Left lobe of liver (tissue), 2 donors: ENCODE measurements at regions not wholly inside any gene's neighbourhood (a gene's known extent, or its start where the extent isn't known, plus 50 kb on each side); places are given as distances from the start of the nearest gene placed in this dataset.
"Not testable (repeated sequence)": the region's sequence is repeated elsewhere in the genome, so short reads cannot be mapped to it uniquely, and the experiment has no call there.

ENCODE experiments used
- ATAC-seq: fragments of 200-7000 bp; cut with Tn5 transposase; one replicate; pipeline ENCODE4 v1.9.1; 2020; ENCODE audit warnings: mild to moderate bottlenecking, moderate library complexity
- DNase-seq: peaks from one replicate; pipeline ENCODE4 v3.0.0-alpha.2; 2020; ENCODE audit warnings: low spot score
- donor health status: DM: no; HTN: no; CAD: no; lungs with moderate emphysema.
- donor health status: DM: no; HTN: yes; CAD: no.

DNA sequence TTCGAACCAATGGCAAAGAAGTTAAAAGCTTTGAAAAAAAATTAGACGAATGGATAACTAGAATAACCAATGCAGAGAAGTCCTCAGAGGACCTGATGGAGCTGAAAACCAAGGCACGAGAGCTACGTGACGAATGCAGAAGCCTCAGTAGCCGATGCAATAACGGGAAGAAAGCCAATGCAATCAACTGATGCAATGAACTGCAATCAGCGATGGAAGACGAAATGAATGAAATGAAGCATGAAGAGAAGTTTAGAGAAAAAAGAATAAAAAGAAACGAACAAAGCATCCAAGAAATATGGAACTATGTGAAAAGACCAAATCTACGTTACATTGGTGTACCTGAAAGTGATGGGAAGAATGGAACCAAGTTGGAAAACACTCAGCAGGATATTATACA, 52.6 kb upstream of the MRPS30 start:
- ATAC-seq: not testable (repeated sequence)

DNA sequence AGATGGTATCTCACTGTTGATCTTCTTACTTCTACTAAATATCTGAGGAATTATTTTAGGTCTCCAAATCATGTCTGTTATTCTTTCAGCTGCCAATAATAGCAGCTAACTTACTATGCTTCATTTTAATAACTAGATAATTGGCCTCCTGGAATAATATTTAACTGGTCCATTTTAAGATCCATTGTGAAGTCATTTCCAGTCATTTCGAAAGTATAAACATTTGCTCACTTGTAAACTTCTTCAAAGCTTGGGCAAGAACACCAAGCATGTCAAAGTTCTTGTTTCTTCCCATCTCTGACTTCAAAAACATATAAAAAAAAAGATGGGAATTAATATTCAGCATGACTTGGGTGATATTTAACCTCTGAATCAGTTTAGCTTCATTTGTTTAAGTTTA, 61.4 kb upstream of the MRPS30 start:
- DNase-seq: no peak
- no peak for ATAC-seq

More for the DNA sequence above, 52.6 kb upstream of the MRPS30 start:
- DNase-seq: not testable (repeated sequence)

DNA sequence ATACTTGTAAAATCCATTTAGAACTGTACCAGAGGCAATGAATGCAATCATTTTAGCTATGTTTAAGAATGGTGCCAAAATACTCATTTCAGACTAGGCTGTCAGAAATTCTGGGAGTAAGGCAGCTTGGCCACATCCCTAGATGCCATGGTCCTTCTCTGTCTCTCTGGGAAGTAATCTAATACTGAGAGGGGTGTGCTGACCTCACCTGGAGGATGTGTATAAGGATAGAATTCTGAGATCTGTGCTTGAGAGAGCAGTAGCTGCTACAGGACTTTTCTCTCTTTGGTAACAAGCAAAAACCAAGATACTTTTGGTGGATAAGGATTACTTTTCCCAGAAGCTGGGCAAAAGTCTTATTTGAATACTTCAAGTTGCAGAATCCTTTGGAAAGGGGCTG, 68.1 kb upstream of the MRPS30 start:
- ATAC-seq: no peak
- no peak for DNase-seq

DNA sequence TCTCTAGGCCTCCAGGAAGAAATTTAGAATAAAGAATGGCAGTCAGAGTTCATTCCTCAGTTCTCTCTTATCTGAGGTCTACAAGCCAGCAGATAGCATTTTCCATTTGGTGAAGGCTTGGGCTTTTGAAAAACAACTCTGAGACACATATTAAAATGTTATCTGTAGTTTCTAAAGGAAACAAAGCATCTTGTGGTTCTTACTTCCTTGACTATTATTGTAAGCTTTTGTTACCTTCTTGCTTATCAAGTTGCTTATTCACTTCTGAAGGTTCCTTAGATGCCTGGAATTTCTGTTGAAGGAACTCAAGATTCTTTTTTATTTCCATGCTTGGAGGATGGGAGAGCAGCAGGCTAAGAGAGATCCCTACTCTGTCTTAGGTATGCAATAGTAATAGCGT, 79.2 kb upstream of the MRPS30 start:
- DNase-seq: no peak
- no peak for ATAC-seq

DNA sequence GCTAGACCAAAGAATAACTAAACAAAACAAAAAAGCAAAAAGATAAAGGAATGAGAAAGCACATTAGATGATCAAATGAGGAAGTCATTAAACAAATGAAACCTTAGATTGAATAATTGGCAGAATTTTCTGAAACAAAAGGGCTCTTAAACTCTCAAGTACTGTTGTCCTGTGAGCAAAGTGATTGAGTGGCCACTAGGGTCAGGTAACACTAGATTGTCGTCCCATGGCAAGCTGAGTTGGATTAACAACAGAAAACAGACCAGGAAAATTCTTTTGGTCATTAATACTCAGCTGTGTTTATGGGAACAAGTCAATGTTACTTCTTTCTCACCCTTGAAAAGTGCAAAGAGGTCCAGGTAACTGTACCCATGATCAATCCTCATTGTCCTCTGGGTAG, 81.6 kb upstream of the MRPS30 start:
- DNase-seq: no peak
- ATAC-seq: no peak

DNA sequence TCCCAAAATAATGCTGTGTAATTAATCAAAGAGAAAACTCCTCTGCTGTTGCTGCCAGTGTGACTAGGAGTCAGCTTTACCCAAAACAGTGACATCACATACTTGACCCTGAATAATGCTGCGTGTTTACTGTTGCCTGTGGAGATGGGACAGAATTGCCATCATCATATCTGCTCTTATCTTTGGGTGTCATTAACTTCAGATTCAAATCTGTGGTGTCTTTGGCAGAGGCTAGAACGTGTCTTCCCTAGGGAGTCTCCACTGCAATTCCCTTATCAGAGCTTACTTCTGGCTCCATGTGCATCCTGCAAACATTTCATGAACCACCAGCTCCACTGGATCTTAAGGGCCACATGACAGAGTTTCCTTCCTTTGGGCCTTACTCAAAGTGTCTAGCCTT, 88.9 kb upstream of the MRPS30 start:
- no peak for ATAC-seq
- DNase-seq: no peak

DNA sequence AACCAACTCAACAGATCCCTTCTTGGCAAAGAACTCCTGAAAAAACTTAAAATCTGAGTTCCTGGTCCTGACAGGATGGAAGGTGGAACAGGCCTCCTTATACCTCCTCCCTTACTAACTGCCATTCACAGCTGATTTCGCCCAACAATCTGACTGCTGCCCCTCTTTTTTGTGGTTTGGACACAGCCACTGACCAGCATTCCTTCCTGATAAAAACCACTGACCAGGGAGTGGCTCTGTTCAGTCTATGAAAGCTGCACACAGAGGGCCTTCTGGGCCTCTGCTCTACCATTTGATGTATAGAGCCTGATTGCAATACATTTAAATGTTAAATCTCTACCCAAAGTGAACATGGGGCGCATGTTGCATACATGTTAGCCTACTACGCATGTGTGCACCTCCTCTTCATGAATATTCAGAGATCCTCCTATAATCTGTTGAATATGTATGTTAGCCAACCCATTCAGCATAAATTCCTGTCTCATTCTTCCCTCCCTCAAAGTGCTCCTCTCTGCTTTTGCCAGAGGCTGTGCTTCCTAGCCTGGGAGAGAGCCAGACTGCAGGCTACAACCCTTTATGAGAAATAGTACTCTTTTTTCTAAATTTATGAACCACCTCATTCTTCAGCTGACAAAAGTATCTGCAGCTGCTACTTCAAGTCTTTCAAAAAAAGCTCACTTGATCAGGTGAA, 93.7 kb upstream of the MRPS30 start:
- no peak for DNase-seq
- ATAC-seq: no peak

DNA sequence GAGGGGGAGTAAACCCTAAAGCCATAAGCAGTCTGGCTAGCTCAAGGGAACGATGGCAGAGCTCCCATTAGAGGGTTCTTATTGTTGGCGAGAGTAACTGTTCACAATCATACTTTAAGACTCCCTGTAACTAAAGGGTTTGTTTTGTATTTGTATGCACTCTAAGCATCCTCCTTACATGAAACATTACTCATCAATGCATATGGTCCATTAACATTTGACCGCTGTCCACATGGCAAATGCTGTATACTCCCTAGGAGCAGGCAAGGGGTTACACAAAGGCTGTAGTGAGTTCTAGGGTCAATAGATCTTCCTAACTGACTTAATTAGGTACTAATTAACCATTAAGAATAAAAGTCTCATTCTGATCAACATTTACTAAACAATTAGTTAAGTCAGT, 95.3 kb upstream of the MRPS30 start:
- DNase-seq (no peak), ATAC-seq (no peak)

DNA sequence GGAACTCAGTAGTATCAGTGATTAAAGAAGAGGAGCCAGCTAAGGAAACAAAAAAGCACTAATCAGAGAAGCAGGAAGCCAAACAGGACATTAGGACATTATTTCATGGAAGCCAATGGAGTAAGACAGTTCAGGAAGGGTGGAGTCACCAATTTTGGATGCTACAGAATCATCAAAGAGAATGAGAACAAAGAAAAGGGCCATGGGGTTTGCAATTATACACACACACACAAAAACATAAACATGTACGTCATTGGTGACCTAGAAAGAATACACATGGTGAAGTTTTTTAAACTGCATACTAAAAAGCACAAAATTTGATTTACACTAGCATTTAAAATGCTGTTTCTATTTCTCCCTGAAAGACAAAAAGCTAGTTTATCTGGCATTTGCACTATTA, 96.8 kb upstream of the MRPS30 start:
- ATAC-seq: no peak
- DNase-seq: no peak

DNA sequence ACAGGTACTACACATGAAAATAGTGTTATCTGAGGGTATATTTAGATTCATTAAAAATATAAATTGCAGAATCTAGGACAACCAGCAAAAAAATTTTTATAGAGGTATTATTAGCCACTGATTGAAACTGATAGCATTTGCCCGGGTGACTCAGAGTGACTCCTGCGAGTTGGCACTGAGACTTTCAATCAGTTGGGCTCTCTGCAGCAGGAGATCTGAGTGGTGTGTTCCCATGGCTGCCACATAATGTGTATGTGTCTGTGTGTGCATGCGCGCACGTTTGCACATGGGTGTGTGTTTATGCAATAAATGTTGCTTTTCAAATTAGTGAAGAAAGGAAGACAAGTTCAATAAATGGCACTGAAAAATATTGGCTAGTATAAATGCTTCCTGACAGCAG, 100.1 kb upstream of the MRPS30 start:
- ATAC-seq: no peak

DNA sequence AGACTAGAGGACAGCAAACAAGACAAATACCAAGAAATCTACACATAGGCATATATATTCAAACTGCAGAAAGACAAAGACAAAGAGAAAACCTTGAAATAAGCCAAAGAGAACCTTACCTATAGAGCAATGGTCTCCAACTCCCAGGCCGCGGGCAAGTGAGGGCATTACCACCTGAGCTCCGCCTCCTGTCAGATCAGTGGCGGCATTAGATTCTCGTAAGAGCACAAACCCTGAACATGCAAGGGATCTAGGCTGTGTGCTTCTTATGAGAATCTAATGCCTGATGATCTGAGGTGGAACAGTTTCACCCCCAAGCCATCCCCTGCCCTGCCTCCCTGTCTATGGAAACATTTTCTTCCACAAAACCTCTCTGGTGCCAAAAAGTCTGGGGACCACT, 101.0 kb upstream of the MRPS30 start:
- DNase-seq (no peak), ATAC-seq (no peak)

More for the DNA sequence above, 100.1 kb upstream of the MRPS30 start:
- DNase-seq: no peak

DNA sequence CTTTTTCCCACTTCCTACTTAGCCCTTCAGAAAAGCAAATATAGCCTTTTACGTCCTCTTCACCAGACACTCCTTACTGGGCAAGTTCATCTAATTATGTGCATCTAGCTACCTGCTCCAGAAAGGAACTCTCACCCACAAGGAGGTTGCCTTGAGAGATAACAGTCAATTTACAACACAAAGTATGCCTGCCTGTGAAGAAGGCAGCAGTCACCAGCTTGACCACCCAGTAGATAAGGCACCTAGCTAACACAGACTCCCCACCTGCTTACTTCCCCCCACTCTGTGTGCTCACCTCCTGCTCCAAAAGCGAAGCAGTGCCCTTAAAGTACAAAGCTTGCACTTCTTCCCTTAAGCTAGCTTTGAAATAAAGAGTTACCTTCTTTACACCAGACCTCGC, 111.7 kb upstream of the MRPS30 start:
- no peak for DNase-seq
- no peak for ATAC-seq

DNA sequence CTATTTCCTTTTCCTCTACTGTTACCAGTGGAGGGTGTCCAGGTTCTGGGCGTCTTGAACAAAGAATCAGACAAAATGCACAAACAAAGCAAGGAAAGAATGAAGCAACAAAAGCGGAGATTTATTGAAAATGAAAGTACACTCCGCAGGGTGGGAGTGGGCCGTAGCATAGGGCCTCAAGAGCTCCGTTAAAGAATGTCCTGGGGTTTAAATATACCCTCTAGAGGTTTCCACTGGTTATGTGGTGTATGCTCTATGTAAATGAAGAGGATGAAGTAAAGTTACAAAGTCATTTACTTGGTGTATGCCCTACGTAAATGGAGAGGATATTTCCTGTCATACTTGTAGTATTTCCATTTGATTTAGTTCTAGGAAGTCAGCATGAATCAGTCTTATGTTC, 113.5 kb upstream of the MRPS30 start:
- DNase-seq (no peak), ATAC-seq (no peak)

DNA sequence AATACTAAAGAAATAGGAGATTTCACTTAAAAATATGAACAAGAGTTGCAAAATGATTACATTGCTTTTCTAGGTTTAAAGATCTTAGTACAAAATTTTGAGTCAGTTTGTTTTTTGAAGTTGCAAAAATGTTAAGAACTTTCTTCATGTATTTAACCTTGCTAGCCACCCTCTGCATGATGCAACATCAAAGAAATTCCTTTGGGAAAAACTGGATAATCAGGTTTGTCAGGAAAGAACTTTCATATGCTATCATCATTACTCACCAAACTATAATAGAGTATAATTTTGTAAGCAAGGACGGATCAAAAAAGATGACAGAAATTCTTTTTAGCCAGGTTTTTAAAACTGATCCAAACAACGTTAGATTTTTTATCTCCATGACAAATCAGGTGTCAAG, 116.9 kb upstream of the MRPS30 start:
- ATAC-seq (no peak), DNase-seq (no peak)

DNA sequence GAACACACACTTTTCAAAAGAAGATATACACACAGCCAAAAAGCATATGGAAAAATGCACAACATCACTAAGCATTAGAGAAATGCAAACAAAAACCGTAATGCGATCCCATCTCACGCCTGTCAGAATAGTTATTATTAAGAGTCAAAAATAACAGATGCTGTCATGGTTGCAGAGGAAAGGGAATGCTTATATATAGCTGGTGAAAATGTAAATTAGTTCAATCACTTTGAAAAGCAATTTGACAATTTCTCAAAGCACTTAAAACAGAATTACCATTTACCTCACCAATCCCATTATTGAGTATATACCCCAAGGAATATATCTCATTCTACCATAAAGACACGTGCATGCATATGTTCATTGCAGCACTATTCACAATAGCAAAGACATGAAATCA, 126.8 kb upstream of the MRPS30 start:
- ATAC-seq (no peak), DNase-seq (no peak)

DNA sequence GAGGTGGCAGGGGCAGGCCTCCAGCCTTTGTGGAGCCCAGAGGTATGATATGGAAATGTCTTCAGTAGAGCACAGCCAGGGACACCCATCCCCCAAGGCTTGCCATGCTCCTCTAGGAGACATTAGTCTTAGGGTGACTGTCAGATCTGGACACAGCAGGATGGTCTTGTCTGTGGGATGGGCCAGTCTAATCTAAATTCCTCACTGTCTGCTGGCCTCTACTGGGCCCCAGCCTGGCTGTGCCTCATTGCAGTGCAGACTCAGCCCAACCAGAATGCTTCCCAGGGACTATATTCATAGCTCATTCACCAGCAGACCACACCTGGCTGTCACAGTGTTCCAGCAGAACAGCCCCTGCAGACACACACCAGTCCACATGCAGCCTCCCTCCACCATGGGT, 129.5 kb upstream of the MRPS30 start:
- DNase-seq: no peak
- ATAC-seq: no peak

DNA sequence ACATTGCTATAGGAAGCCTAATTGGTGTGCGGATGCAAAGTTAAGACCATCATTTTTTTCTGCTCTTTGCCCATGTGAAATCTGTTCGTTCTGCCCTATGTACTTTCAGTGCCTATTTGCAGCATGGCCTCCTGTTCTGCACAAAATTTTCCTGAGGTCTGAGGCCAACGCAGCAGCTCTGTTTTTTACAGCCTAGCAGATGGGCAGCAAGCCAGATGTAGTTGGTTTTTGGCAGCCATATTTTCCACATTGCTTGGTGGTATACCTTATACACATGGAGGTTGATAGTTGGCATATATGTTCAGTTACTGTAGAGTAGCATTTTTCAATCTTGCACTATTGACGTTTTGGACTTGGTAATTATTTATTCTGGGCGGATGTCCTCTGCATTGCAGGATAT, 133.5 kb upstream of the MRPS30 start:
- ATAC-seq (no peak), DNase-seq (no peak)

DNA sequence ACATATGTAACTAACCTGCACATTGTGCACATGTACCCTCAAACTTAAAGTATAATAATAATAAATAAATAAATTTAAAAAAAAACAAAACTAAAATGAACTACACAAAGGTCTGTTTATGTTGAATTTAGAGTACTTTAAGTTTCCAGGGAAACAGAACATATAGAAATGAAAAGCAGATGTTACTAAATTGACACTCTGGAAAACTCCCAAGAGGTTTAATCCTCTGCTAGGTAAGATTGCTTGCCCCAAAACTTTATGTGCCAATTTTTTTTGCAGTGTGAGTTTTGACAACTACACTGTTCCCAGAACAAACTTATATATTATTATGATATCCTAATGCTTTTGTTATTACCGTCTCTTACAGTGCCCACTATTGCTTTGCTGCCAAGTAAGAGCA, 134.3 kb upstream of the MRPS30 start:
- ATAC-seq (no peak), DNase-seq (no peak)

DNA sequence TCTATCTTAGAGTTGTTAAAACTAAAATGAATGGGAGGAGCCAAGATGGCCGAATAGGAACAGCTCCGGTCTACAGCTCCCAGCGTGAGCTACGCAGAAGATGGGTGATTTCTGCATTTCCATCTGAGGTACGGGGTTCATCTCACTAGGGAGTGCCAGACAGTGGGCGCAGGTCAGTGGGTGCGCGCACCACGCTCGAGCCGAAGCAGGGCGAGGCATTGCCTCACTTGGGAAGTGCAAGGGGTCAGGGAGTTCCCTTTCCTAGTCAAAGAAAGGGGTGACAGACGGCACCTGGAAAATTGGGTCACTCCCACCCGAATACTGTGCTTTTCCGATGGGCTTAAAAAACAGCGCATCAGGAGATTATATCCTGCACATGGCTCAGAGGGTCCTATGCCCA, 140.3 kb upstream of the MRPS30 start:
- not testable (repeated sequence) for ATAC-seq, DNase-seq

DNA sequence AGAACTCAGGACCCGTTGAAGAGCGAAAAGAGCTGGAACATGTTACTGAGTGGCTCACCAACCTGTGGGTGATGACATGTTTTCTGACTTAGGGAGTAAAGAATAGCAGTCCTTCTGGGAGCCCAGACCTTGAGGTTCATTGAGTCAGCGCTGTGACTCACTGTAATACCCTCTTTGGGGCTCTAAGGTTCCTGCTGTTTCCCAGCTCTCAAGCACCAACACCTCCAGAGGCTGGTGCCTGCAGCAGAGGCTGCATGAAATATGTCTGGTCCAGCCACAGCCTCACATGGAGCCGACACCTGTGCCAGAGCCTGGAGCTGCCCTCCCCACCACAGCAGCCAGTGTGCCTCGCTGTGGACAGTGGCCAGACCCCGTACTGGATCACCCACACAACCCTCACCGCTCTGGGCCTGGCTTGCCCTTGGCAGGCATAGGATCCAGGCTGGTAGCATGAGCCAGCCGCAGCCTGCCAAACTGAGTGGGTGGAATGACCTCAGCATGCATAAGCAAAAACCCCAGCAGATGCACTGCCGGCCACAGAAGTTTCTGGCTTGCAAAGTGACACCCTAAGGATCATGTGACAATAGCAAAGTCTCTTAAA, 143.5 kb upstream of the MRPS30 start:
- no peak for ATAC-seq
- no peak for DNase-seq

DNA sequence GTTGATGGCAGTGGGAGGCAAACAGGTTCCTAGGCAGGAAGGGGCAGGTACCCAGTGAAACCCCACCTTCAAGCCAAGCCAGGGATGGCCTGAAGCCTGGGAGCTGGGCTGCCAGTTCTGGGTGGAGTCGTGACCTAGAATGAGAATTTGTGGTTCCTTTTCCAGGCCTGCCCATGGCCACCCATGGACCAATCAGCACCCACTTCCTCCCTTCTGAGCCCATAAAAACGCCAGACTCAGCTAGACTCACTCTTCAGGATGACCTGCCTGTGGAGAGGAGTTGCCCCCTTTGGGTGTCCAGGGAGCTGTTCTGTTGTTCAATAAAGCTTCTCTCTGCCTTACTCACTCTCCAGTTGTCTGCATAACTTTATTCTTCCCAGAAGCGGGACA, 144.0 kb upstream of the MRPS30 start:
- ATAC-seq (no peak), DNase-seq (no peak)

DNA sequence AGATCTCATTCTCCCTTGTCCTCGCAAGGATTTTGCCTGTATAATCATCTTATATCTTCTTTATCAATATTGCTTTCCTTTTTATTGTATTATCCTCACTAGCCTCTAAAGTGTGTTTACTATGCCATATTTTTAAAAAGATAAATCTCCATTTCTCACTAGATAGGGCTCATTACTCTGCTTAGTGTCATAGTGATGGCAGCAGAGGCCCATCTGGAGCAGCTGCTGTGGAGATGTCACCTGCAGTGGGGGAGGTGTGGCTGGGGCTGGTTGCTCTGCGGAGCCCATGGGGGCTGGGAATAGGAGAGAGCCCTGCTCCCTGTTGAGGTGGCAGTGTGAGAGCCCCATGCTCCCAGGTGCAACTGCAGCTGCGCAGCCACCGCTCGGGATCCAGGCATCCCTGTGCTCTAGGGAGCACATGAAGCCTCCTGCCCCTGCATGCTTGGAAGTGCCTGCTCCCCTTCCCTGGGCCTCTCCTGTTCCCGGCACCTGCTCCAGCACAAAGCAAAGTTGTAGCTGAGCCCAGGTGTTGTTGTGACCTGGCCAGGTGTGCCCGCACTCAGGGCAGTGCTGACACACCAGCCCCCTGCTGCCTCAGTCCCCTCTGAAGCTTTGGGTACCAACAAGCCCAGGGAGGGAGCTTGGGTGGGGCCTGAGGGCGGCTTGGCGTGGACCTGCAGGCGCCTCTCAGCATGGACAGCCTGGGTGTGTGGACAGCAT, 144.6 kb upstream of the MRPS30 start:
- DNase-seq (no peak), ATAC-seq (no peak)

DNA sequence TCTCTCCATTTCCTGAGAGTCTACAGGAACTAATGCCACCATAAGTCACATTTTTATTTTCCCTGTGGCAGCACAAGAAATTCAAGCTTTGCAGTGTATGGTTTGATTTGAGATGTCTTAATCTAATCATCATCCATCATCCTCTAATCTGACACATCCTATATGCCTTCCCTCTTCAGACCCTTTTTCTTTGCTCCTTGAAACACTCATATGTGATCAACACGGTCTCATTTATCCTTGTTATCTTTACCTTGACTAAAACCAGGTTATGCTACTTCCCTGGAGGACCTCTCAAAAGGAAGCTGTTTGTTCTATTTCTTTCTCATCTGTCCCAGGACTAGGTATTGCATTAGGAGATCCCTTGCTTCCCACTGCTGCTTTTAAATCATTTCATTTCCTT, 146.9 kb upstream of the MRPS30 start:
- ATAC-seq (no peak), DNase-seq (no peak)
